ENCODE measurements at regions not wholly inside any gene's neighbourhood (a gene's known extent, or its start where the extent isn't known, plus 50 kb on each side); places are given as distances from the start of the nearest gene placed in this dataset.

DNA sequence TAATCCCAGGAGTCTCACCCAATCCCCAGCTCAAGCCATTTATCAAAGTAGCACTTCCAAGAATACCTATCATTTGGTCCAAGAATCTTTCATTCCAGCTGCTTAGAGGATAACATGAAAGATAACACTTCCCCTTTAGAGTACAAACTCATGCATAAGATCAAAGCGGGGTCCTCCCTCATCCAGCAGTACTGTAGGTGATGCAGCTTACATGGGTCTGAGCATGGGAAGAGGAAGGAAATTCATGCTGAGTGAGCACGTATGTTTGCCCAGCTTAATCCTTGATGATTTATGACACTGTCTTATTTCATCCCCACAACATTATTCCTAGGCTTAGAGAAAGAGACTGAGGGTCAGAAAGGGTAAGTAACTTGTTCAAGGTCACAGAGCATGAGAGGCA is 167.1 kb upstream of the GJB5 start:
- TF ChIP-seq, protein P1, sequence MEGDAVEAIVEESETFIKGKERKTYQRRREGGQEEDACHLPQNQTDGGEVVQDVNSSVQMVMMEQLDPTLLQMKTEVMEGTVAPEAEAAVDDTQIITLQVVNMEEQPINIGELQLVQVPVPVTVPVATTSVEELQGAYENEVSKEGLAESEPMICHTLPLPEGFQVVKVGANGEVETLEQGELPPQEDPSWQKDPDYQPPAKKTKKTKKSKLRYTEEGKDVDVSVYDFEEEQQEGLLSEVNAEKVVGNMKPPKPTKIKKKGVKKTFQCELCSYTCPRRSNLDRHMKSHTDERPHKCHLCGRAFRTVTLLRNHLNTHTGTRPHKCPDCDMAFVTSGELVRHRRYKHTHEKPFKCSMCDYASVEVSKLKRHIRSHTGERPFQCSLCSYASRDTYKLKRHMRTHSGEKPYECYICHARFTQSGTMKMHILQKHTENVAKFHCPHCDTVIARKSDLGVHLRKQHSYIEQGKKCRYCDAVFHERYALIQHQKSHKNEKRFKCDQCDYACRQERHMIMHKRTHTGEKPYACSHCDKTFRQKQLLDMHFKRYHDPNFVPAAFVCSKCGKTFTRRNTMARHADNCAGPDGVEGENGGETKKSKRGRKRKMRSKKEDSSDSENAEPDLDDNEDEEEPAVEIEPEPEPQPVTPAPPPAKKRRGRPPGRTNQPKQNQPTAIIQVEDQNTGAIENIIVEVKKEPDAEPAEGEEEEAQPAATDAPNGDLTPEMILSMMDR (IDR thresholded peaks at IDR 0.05; ENCODE audit: low read depth, low read length): no peak
- H3K4me3 ChIP-seq (ENCODE audit: low read depth, low read length): no peak overlapping the region

DNA sequence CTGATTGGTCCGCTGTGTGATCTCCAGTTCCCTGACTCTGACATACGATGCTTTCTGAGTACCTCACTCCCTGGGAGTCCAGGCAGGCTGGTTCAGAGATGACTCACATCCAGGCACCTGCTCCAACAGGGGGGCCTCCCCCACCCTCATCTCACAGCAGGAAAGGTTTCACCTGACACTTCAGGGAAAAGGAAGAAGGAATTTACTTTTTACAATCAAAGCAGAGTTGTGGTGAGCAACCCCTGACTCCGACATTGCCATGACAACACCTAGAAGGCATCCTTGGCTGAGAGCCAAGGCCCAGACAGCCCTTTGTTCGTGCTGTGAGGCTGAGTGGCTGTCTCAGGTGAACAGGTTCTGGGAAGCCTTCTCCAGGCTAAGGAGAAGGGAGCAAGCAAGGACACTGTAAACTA is 164.6 kb upstream of the GJB5 start:
- TF ChIP-seq, protein P1 (IDR thresholded peaks at IDR 0.05; ENCODE audit: low read depth, low read length): no peak
- H3K4me3 ChIP-seq (ENCODE audit: low read depth, low read length): no peak overlapping the region

DNA sequence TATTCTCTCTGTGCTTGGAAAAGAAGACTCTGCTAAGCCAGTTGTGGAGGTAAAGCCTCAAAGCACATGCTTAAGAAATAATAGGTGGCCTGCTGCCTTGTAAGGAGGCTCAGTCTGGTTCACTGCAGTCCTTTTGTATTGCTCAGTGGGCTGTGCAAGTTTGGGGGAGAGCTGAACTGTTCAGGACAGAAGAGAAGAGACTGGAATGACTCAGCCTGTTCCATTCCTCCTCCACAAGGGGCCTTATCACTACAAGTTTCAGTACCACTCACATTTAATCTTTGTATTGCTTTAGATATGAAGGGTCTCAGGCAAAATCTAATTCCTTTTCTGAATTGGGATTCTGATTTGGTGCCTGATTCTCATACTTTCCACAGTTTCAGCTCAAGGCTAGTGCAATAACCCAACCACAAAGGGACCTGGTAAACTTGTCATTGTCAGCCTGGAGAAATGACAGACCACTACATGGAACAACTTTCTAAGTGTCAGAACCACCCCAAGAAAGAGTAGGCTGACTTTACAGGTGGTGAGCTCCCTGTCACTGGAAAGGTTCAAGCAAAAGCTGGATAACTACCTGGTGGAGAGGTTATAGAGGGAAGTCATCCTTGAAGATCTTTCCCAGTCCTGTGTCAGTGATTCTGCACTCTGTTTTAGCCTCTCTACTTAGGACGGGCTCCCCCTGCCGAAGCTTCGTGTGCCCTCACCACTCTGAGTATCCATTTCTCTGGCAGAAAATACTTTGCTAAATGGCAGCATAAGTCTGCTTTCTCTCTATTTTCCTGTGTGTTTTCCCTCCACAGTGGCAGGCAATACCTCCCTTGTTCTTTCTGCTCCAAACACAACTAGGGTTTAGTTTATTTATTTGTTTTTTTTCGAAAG is 162.9 kb upstream of the GJB5 start:
- TF ChIP-seq, protein P1 (IDR thresholded peaks at IDR 0.05; ENCODE audit: low read depth, low read length): no peak
- H3K4me3 ChIP-seq (ENCODE audit: low read depth, low read length): no peak overlapping the region

DNA sequence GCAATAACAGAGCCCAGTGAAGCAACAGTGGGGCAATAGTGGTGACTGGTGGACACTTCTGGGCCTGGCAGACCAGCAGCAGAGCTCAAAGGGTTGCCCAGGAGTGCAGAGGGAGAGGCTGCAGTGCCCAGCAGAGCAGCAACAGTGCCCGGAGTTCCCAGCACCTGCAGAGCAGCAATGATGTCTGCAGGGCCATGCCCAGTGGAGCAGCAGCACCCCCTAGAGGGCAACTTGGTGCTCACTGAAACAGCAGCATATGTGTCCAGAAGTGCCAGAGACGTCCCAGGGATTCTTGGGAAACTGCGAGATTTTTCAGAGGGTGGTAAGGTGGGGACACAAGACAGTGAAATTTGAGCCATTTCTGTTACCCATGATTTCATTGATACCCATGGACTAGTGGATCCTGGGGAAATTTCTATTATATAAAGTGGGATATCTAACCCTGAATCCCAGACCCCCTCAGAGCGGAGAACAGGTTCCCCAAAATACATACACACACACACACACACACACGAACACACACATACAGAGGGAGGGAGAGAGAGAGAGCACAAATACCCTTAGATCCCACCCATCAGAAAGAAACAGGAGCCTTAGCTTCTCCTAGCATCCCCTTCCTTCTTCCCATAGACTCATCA is 156.9 kb upstream of the GJB5 start:
- no peak overlapping the region for H3K4me3 ChIP-seq (ENCODE audit: low read depth, low read length)
- TF ChIP-seq, protein P1 (IDR thresholded peaks at IDR 0.05; ENCODE audit: low read depth, low read length): no peak

DNA sequence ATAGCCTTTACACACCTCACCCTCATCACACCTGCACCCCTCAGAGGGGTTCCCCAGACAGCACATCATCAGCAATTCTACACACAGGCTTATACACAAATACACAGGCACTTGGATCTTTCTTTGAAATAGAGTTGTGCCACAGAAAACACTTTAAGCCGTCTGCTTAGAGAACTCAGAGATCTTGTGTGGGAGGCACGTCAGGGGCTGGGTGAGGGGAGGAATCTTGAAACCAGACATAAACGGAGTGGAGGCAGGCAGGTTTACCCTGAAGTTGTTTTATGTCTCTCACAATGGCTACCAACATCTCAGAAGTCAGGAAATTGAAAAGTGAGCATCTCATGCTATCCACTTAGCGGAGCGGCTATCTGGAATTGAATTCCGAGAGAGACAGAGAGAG is 151.9 kb upstream of the GJB5 start:
- H3K4me3 ChIP-seq (ENCODE audit: low read depth, low read length): no peak overlapping the region

DNA sequence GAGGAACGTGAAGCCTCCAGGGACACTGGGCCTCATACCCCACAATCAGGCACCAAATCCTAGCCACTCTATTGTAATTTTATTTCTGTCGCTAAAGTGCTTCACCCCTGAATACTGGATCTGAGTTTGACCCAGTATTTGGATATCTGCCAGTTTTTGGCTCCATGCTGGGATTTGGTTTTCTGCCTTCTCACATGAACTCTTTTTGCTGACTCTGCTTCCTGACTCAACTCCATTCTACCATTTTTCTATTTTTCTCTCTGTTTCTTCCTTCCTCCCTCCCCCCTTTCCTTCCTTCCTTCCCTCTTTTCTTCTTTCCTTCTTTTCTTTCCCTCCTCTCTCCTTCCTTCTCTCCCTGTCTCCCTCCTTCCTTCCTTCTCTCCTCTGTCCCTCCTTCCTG is 151.3 kb upstream of the GJB5 start:
- no peak overlapping the region for H3K4me3 ChIP-seq (ENCODE audit: low read depth, low read length)
- TF ChIP-seq, protein P1 (IDR thresholded peaks at IDR 0.05; ENCODE audit: low read depth, low read length): no peak

More for the DNA sequence above, 151.9 kb upstream of the GJB5 start:
- TF ChIP-seq, protein P1 (IDR thresholded peaks at IDR 0.05; ENCODE audit: low read depth, low read length): no peak

DNA sequence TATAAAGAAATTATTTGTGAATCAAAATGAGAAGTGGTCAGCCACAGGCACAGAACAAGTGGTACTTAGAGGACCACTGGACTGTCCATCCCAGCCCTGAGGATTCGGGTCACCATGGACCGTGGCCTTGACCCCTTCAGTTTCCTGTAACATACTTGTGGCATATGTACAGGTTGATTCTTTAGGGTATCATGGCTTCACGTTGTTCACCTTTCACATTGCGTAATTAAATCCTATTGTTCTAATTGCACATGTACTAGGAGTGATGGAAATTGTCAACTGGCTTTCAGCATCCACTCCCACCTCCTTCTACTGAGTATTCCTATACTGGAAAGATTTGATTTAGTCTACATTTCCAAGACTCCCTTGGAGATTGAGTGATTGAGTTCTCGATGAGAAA is 148.3 kb upstream of the GJB5 start:
- TF ChIP-seq, protein P1 (IDR thresholded peaks at IDR 0.05; ENCODE audit: low read depth, low read length): no peak
- no peak overlapping the region for H3K4me3 ChIP-seq (ENCODE audit: low read depth, low read length)
